K562 (cell line): ENCODE measurements at regions not wholly inside any gene's neighbourhood (a gene's known extent, or its start where the extent isn't known, plus 50 kb on each side); places are given as distances from the start of the nearest gene placed in this dataset.

ENCODE experiments used
- ATAC-seq: fragments of 200-7000 bp; cut with Tn5 transposase; 3 replicates; pipeline ENCODE4 v1.9.1; 2020; ENCODE audit warnings: moderate library complexity
- BruUV-seq: library from RNA; stranded (reverse); fragments of 400-500 nt; replicated peaks from 2 replicates; lab custom pipeline; 2021; lab: Mats Ljungman, UMichigan
- CTCF ChIA-PET: fragments of 300-600 bp; formaldehyde crosslinking; extraction: SDS; loops from one replicate; lab custom pipeline; 2021; ENCODE audit warnings: low intra/inter-chr PET ratio; lab: Yijun Ruan, JAX
- POLR2A ChIA-PET: fragments of 300-600, 350-650 bp; sonication (Branson Sonifier 250); formaldehyde crosslinking; extraction: SDS; loops from one replicate; lab custom pipeline; 2021; ENCODE audit warnings: antibody characterized with exemption, inconsistent platforms; lab: Yijun Ruan, JAX
- DNase-seq, 4 experiments: peaks; one replicate each; pipeline versions ENCODE4 v3.0.0 to v3.0.0-alpha.2; 2011 to 2018; ENCODE audit warnings: low spot score in 3 of 4, mixed read lengths in 3 of 4; ENCODE audit errors: extremely low read depth in 1 of 4
- FAIRE-seq: peaks from 2 replicates; lab custom pipeline; 2011; peaks lifted over from hg19 to GRCh38; lab: Jason Lieb, UNC
- H2AFZ ChIP-seq: 2 replicates; pipeline ENCODE4 v1.6.0; 2011; ENCODE audit warnings: low read depth, low read length, control low read depth, inconsistent platforms
- H3K27ac ChIP-seq: fragments of 200-600 bp; 3 replicates; pipeline ENCODE4 v1.8.0; 2011; ENCODE audit warnings: low read depth, mild to moderate bottlenecking, control low read depth, inconsistent platforms, low read length, moderate library complexity, mixed read lengths; ENCODE audit errors: extremely low read depth
- H3K27me3 ChIP-seq, 2 experiments: fragments of 300-600 bp in 1 of 2; 2 replicates in 1 of 2; 3 replicates in 1 of 2; pipeline versions ENCODE4 v1.6.0 to v1.8.0; 2011; ENCODE audit warnings: inconsistent platforms in 2 of 2, low read length in 2 of 2, mild to moderate bottlenecking in 1 of 2, mixed read lengths in 1 of 2, moderate library complexity in 1 of 2; ENCODE audit not compliant: control insufficient read depth in 2 of 2, insufficient read depth in 2 of 2
- H3K36me3 ChIP-seq: fragments of 300-600 bp; 3 replicates; pipeline ENCODE4 v1.8.0; 2011; ENCODE audit warnings: mild to moderate bottlenecking, low read length, inconsistent platforms; ENCODE audit not compliant: control insufficient read depth, insufficient read depth
- H3K4me1 ChIP-seq, 2 experiments: fragments of 200-600 bp in 1 of 2; replicated peaks in 1 of 2; 2 replicates in 1 of 2; 3 replicates in 1 of 2; pipeline versions ENCODE4 v1.5.1 to v1.8.0; 2011; ENCODE audit warnings: inconsistent platforms in 2 of 2, low read length in 2 of 2, mild to moderate bottlenecking in 1 of 2, mixed read lengths in 1 of 2, moderate library complexity in 1 of 2; ENCODE audit not compliant: control insufficient read depth in 2 of 2, insufficient read depth in 2 of 2
- H3K4me2 ChIP-seq: 2 replicates; pipeline ENCODE4 v1.6.1; 2011; ENCODE audit warnings: low read length, control low read depth, inconsistent platforms, mixed read lengths; ENCODE audit not compliant: insufficient read depth
- H3K4me3 ChIP-seq: fragments of 200-600 bp; sonication (generic), shearing (Covaris generic); 2 replicates; pipeline ENCODE4 v1.5.1; 2016; ENCODE audit warnings: control low read depth, inconsistent platforms
- H3K79me2 ChIP-seq: fragments of 200-600 bp; 3 replicates; pipeline ENCODE4 v1.8.0; 2011; ENCODE audit warnings: low read length, inconsistent platforms; ENCODE audit not compliant: control insufficient read depth, insufficient read depth
- H3K9ac ChIP-seq, 2 experiments: 2 replicates each; pipeline versions ENCODE4 v1.6.0 to v1.6.1; 2011; ENCODE audit warnings: low read depth in 2 of 2, low read length in 2 of 2, control low read depth in 1 of 2, inconsistent platforms in 1 of 2, mild to moderate bottlenecking in 1 of 2, mixed read lengths in 1 of 2; ENCODE audit not compliant: insufficient read depth in 1 of 2
- H3K9me1 ChIP-seq: one replicate; pipeline ENCODE4 v1.6.0; 2011; ENCODE audit warnings: inconsistent platforms, mild to moderate bottlenecking, low read length, moderate library complexity; ENCODE audit not compliant: control insufficient read depth, insufficient read depth
- H3K9me3 ChIP-seq: replicated peaks from 2 replicates; pipeline ENCODE4 v1.5.1; 2011; ENCODE audit warnings: low read depth, low read length, inconsistent platforms; ENCODE audit not compliant: control insufficient read depth, insufficient read depth
- H4K20me1 ChIP-seq: replicated peaks from 2 replicates; pipeline ENCODE4 v1.6.1; 2011; ENCODE audit warnings: low read length, inconsistent platforms, mixed read lengths; ENCODE audit not compliant: control insufficient read depth, insufficient read depth
- BCL6 ChIP-seq: fragments of 250-450 bp; sonication (Bioruptor Pico); IDR thresholded peaks from 2 replicates; pipeline ENCODE4 v1.4.0; 2020
- BRD4 ChIP-seq: fragments of 200-600 bp; sonication (generic); IDR thresholded peaks from 2 replicates; pipeline ENCODE4 v1.6.1; 2017; ENCODE audit warnings: inconsistent platforms
- CBX3 ChIP-seq, 2 experiments: IDR thresholded peaks; 1 replicate in 1 of 2; 2 replicates in 1 of 2; pipeline ENCODE4 v1.6.1; 2012; ENCODE audit warnings: inconsistent platforms in 2 of 2, low read length in 2 of 2, borderline replicate concordance in 1 of 2, control low read depth in 1 of 2
- NFE2 ChIP-seq: IDR thresholded peaks from 2 replicates; pipeline ENCODE4 v1.6.1; 2014; ENCODE audit warnings: antibody characterized with exemption, low read depth
- PHB2 ChIP-seq: fragments of 450-650 bp; IDR thresholded peaks from 2 replicates; pipeline ENCODE4 v1.6.1; 2017; ENCODE audit warnings: low read depth
- SAFB2 ChIP-seq: fragments of 200-400 bp; formaldehyde crosslinking; IDR thresholded peaks from 2 replicates; pipeline ENCODE4 v1.6.1; 2018; ENCODE audit warnings: borderline replicate concordance, low read length, low read depth, moderate library complexity; ENCODE audit not compliant: severe bottlenecking
- TCF3 ChIP-seq: sonication (generic); formaldehyde crosslinking; IDR thresholded peaks from 2 replicates; pipeline ENCODE4 v1.4.0; 2020; ENCODE audit warnings: mild to moderate bottlenecking, missing genetic modification reagents
- WGBS: fragments of 100-300 bp; shearing (Covaris generic); methylation state at CpG from one replicate; pipeline ENCODE4 v1.1.6; 2016; ENCODE audit warnings: low coverage, mixed read lengths; ENCODE audit not compliant: insufficient coverage; ENCODE audit errors: missing lambda C conversion rate; 5-methylcytosine and 5-hydroxymethylcytosine counted together
- in situ Hi-C: fragments of 300-500 bp; cut with MboI; formaldehyde crosslinking; loops from 4 replicates; pipeline ENCODE4 v1.15.0; 2018; ENCODE audit warnings: inconsistent platforms, mixed read lengths
- intact Hi-C: fragments of 100-400 bp; cut with micrococcal nuclease; formaldehyde crosslinking; loops from 2 replicates; pipeline ENCODE4 v1.14.2; 2022
- TF ChIP-seq, protein P1 (sequence below): fragments of 250-450 bp; sonication (Bioruptor Pico); IDR thresholded peaks from 2 replicates; pipeline ENCODE4 v1.5.0; 2021
- TF ChIP-seq, protein P2 (sequence below): sonication (generic); formaldehyde crosslinking; IDR thresholded peaks from 2 replicates; pipeline ENCODE4 v1.8.1; 2023; ENCODE audit warnings: mild to moderate bottlenecking, missing genetic modification reagents

DNA sequence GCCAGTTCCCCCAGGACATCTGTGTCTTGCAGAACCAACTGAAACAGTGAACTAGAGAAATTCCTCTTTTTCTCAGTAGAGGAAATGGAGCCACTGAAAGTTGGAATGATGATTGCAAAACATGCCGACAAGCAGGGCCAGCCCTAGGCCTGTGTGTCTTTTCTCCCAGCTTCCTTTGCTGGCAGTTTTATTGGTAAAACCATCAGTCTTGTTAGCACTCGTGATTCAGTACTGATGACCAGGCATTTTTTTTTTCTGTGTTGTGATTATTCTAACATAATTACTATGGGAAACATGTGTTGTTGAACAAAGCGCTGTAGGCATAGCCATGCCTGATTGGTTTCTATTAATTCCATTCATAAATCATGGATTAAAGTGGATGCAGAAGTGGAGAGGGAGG lies 620.7 kb downstream of the AACS start:
- Histone ChIP-seq H3K9ac (no peak overlapping the region), H3K36me3 (no peaks in the 10 kb centered on the region), H3K27ac (no peak overlapping the region), H3K27me3 (no peaks in the 10 kb centered on the region), H4K20me1 (no peaks in the 10 kb centered on the region), H3K4me1 (no peaks in the 10 kb centered on the region), H2AFZ (no peak overlapping the region), H3K4me2 (no peak overlapping the region), H3K9me3 (no peaks in the 10 kb centered on the region), H3K79me2 (no peaks in the 10 kb centered on the region), H3K4me3 (no peak overlapping the region), H3K9me1 (no peaks in the 10 kb centered on the region)
- no peak for ATAC-seq
- in situ Hi-C loops (no loop called here), intact Hi-C loops (no loop called here)
- 2% methylated on average over 3 of the region's 3 CpGs for WGBS
- CTCF ChIA-PET: no interaction called here
- POLR2A ChIA-PET: no interaction called here
- BruUV-seq: no TSS peak
- FAIRE-seq: no peak
- no peak for TF ChIP-seq CBX3 (IDR thresholded peaks at IDR 0.05; ENCODE audit: borderline replicate concordance in 1 of 2, low read length in 2 of 2)
- TF ChIP-seq SAFB2: no peak
- no peak for TF ChIP-seq BCL6 (CRISPR knock-in tag)
- no peak for TF ChIP-seq PHB2
- TF ChIP-seq TCF3 (CRISPR knock-in tag): no peak
- no peak for TF ChIP-seq BRD4
- TF ChIP-seq, protein P1, sequence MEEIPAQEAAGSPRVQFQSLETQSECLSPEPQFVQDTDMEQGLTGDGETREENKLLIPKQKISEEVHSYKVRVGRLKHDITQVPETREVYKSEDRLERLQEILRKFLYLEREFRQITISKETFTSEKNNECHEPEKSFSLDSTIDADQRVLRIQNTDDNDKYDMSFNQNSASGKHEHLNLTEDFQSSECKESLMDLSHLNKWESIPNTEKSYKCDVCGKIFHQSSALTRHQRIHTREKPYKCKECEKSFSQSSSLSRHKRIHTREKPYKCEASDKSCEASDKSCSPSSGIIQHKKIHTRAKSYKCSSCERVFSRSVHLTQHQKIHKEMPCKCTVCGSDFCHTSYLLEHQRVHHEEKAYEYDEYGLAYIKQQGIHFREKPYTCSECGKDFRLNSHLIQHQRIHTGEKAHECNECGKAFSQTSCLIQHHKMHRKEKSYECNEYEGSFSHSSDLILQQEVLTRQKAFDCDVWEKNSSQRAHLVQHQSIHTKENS (CRISPR knock-in tag): no peak
- TF ChIP-seq NFE2: no peak
- TF ChIP-seq, protein P2, sequence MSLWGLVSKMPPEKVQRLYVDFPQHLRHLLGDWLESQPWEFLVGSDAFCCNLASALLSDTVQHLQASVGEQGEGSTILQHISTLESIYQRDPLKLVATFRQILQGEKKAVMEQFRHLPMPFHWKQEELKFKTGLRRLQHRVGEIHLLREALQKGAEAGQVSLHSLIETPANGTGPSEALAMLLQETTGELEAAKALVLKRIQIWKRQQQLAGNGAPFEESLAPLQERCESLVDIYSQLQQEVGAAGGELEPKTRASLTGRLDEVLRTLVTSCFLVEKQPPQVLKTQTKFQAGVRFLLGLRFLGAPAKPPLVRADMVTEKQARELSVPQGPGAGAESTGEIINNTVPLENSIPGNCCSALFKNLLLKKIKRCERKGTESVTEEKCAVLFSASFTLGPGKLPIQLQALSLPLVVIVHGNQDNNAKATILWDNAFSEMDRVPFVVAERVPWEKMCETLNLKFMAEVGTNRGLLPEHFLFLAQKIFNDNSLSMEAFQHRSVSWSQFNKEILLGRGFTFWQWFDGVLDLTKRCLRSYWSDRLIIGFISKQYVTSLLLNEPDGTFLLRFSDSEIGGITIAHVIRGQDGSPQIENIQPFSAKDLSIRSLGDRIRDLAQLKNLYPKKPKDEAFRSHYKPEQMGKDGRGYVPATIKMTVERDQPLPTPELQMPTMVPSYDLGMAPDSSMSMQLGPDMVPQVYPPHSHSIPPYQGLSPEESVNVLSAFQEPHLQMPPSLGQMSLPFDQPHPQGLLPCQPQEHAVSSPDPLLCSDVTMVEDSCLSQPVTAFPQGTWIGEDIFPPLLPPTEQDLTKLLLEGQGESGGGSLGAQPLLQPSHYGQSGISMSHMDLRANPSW: no peak
- no peak for DNase-seq
